ENCODE measurements at regions not wholly inside any gene's neighbourhood (a gene's known extent, or its start where the extent isn't known, plus 50 kb on each side); places are given as distances from the start of the nearest gene placed in this dataset.
"Not testable (repeated sequence)": the region's sequence is repeated elsewhere in the genome, so short reads cannot be mapped to it uniquely, and the experiment has no call there.

- peak in 2 of 3 experiments; percentile 45 to 83 for DNase-seq
Measured at GRCh38 chr9:97176206-97176605, 131.3 kb upstream of the CCDC180 start.

DNA sequence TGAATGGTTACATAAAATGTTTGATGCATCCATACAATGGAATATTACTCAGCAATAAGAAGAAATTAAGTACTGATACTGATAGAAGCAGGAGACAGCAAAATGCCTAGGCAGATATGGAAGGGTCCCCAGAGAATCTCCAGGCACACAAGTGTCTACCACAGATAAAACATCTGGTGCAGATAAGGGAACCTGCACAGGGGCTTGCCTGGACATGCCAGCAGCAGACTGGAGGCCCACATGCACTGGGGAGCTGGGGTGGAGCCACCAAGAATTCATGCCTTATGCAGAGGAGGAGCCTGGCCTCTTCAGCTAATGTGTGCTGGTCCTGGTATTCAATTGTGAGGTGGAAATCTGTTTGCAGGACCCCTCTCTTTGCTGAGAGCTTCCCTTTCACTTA lies 129.2 kb upstream of the CTSV start:
- DNase-seq = not testable (repeated sequence)

- DNase-seq = not testable (repeated sequence)
Measured at GRCh38 chr9:97166496-97167138, 127.7 kb upstream of the CTSV start.

DNA sequence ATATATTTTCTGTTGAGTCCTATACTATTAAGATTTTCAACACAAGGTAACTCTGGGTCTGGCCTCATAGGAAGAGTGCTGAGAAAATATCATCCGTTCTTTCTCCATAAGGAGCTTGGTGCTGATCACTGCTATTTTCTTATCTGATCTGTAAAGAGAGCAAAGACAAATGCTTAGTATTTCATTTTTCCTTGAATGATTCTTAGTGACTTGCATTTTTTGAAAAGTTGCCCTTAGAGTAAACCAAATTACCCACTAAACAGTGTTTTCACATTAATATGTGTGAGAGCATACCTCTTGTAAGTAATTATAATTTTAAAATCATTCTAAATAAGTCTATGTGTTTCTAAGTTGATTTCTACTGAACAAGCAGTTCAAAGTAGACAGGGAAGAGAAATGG lies 121.3 kb upstream of the CTSV start:
- DNase-seq = no peak

- not testable (repeated sequence) for DNase-seq
Measured at GRCh38 chr9:97158722-97159121, 119.8 kb upstream of the CTSV start.

DNA sequence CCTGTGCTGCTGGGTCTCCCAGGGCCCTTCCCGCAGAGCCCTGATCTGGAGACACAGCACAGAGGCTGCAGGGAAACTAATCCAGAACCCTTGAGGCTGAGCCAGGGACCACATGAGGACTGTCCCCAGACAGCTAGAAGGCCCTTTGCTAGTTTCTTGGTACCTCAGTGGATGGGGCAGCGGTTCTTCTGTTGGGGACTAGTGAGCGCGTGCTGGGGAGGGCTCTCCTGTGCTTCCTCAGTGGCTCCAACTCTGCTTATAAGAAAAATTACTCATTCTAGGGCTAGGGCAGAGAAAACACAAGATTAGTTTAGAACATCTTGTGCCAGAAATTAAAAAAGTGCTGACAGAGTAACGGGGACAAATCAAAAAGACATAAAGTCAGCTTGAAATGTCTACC lies 116.5 kb upstream of the CTSV start:
- not testable (repeated sequence) for DNase-seq

DNA sequence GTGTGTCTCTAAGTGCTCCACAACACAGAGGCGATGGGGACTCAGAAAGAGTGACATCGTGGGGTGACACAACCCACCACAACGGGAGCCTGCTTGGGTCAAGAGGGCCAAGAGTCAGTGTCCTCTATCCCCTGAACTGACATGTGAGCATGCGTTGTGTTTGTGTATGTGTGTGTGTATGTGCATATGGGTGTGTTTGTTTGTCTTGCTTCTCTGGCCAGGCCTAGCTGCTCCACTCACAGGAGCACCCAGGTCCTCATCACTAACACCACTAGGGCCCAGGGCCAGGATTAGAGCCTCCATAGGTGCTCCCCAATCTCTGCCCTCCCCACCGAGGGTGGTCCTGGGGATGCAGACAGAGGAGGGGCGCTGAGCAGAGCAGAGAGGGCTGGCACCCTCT lies 115.0 kb upstream of the CTSV start:
- no peak for DNase-seq

DNA sequence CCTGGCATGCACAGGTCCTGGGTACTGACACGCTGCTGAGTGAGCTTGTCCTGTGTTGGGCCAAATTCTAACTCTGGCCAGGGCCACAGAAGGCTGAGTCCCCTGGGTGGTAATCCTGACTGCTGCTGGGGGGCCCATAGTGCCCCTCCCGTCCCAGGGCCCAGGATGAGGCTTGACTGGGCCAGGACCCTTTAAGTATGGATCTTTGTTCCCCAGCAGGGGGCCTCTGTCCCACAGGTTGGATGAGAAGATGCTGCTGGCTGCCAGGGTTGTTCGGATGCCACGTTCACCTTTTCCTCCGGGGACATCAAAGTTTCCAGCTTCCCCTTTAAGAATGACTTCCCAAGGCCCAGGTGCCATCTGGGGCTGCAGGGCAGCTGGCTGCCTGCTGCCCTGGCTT lies 114.2 kb upstream of the CTSV start:
- not testable (repeated sequence) for DNase-seq

- not testable (repeated sequence) for DNase-seq
Measured at GRCh38 chr9:97150471-97150870, 111.5 kb upstream of the CTSV start.

DNA sequence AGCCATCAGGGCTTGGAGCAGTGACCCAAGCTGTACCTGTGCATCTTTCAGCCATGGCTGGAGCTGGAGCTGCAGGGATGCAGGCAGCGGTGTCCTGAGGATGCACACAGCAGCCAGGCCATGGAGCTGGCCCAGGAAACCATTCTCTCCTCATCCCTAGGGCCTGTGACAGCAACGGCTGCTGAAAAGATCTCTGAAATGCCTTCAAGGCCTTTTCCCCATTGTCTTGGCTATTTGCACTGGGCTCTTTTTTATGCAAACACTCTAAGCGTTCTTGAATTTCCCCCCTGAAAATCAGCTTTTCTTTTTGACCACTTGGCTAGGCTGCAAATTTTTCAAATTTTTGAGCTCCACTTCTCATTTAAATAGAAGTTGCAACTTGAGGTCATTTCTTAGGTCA lies 109.5 kb upstream of the CTSV start:
- DNase-seq = not testable (repeated sequence)

- DNase-seq = not testable (repeated sequence)
Measured at GRCh38 chr9:97145680-97146079, 106.7 kb upstream of the CTSV start.

DNA sequence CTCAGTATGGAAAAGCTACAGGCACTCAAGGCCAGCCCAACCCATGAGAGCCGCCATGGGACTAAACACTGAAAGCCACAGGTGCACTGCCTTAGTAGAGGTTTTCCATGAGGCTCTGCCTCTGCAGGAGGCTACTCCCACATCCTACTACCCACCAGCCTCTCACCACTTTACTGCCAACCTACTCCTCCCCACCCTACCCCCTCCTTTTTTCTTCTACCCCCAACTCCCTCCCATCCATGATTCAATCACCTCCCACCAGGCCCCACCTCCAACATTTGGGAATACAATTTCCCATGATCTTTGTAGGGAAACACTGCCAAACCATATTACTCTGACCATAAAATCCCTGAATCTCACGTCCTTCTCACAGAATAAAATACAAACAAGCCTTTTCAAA lies 101.6 kb upstream of the CTSV start:
- no peak for DNase-seq

DNA sequence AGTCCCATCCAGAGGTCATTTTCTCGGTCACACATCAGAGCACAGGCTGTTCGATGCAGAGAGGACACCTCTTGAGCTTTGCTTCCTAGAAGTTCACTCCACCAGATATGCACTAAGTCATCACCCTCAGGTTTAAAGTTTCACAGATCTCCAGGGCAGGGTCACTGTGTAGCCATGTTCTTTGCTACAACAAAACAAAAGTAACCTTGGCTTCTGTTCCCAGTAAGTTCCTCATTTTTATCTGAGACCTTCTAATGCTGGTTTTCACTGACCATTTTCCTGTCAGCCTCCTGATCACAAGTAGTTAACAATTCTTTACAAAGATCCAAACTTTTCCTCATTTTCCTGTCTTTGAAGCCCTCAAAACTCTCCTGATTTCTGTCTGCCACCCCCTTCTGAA lies 97.5 kb upstream of the CTSV start:
- DNase-seq = no peak

DNA sequence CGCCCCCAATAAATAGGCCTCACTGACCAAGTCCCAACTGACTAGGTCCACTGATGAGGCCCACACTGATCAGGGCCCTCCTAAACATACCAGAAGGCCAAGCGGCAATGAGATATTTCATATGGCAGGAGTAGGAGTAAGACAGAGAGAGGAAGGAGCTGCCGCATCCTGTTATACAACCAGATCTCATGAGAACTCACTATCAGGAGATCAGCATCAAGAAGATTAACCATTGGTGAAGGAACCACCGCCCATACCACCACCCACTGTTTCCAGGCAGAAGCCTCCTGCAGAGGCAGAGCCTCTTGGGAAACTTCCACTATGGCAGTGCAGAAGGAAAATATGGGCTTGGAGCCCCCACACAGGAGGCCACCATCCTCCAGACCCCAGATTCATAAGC lies 95.0 kb upstream of the CTSV start:
- DNase-seq = not testable (repeated sequence)

- DNase-seq = no peak
Measured at GRCh38 chr9:97132865-97133264, 93.9 kb upstream of the CTSV start.

GRCh38 chr9:97130864-97131263 lies 91.9 kb upstream of the CTSV start:
- DNase-seq = not testable (repeated sequence)

DNA sequence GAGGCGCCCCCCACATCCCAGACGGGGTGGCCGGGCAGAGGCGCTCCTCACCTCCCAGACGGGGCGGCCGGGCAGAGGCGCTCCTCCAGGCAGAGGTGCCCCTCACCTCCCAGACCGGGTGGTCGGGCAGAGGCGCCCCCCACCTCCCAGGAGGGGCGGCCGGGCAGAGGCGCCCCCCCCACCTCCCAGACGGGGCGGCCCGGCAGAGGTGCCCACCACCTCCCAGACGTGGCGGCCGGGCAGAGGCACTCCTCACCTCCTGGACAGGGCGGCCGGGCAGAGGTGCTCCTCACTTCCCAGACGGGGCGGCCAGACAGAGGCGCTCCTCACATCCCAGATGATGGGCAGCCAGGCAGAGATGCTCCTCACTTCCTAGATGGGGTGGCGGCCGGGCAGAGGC lies 91.4 kb upstream of the CTSV start:
- DNase-seq = not testable (repeated sequence)

GRCh38 chr9:97128919-97129318 lies 90.0 kb upstream of the CTSV start:
- DNase-seq = no peak

DNA sequence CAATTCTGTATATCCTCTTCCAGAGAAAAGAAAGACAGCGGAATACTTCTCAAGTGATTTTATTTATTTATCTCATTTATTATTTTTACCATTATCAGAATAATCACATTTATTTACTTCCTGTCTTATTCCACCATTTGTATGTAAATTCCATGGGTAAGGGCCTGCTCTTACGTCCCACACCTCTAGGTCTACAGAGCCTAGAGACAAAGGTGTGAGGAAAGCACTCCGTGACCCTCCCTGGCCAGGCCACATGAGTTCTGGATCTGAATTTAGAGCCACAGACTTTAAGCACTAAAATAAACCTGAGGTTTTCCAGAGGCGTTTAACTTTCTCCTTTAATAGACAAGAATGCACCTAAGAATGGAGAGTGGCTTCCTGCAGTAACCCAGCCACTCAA lies 85.3 kb upstream of the CTSV start:
- no peak for DNase-seq

GRCh38 chr9:97110696-97111095 lies 71.8 kb upstream of the CTSV start:
- DNase-seq = no peak

DNA sequence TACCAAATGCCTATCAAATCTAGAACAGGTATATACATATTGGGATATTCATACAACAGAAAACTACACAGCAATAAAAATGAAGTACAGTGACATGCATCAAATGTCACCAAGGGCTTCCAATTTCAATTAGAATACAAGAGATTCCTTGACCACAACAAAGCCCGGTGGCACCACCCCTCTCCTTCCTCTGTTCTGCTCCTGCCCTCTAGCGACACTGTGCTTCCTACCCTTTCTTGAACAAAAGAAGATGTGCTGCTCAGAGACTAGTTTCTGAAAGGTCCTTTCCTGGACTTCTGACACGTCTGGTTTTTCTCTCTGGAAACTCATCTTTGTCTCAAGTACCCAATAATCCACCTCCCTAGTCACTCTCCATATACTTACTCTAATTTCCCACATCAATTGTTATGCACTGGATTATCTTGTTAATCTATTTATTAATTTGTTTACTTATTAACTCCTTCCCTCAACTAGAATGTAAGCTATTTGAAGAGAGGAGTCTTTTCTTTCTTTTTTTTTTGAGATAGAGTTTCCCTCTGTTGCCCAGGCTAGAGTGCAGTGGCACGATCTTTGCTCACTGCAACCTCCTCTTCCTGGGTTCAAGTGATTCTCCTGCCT lies 70.4 kb upstream of the CTSV start:
- peak in 1 of 3 experiments; percentile 11 for DNase-seq

DNA sequence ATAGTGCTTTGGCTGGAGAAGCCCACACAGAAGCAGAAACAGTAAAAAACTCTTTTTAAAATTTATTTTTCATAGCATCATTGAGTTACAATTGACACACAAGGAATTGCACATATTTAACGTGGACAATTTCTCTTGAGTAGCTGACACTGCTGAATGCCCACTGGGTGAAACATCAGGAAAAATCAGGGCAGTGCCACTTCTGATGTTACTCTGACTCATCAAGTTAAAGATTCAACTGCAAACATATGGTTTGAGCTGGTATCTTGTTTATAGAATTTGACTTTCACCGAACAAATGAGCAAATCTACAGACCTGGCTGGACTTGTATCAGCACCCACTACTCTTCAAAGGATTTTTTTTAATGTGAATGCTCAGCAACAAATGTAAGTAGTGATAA lies 66.3 kb upstream of the CTSV start:
- DNase-seq = not testable (repeated sequence)

- DNase-seq = not testable (repeated sequence)
Measured at GRCh38 chr9:97103613-97104383, 64.9 kb upstream of the CTSV start.

DNA sequence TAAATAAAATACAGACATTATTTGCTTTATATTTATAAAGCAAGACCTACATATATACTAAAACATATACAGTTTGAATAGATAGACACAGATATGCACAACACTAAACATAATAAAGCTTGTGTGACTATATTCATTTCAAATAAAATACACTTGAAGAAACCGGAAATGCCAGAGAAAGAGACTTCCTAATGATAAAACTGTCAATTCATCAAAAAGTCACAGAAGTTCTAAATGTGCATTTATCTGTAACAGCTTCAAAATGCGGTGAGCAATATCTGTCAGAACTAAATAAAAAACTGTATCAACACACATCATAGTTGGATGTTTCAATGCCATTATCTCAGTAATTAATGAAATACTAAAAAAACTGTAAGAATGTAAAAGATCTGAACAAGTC lies 60.6 kb upstream of the CTSV start:
- not testable (repeated sequence) for DNase-seq

Measured in NCI-H1417 (cell line).